Liver (tissue), 8 donors: ENCODE measurements at regions not wholly inside any gene's neighbourhood (a gene's known extent, or its start where the extent isn't known, plus 50 kb on each side); places are given as distances from the start of the nearest gene placed in this dataset.

Source experiments
- DNase-seq: peaks from one replicate; pipeline ENCODE4 v3.0.0-alpha.2; 2017; ENCODE audit warnings: low spot score
- H3K27ac ChIP-seq, 2 donors: one replicate each; pipeline ENCODE4 v1.7.0; 2013; ENCODE audit warnings: inconsistent platforms in 2 of 2, low read length in 2 of 2, control low read depth in 1 of 2, low read depth in 1 of 2, mild to moderate bottlenecking in 1 of 2
- H3K27me3 ChIP-seq, 4 donors: one replicate each; pipeline versions ENCODE4 v1.6.1 to v1.7.0; 2013; ENCODE audit warnings: low read length in 3 of 4, inconsistent platforms in 1 of 4, mild to moderate bottlenecking in 1 of 4, moderate library complexity in 1 of 4; ENCODE audit not compliant: control insufficient read depth in 4 of 4, insufficient read depth in 4 of 4
- H3K36me3 ChIP-seq, 4 donors: one replicate each; pipeline versions ENCODE4 v1.6.1 to v1.7.0; 2013; ENCODE audit warnings: low read length in 3 of 4, mild to moderate bottlenecking in 3 of 4, low read depth in 1 of 4, moderate library complexity in 1 of 4; ENCODE audit not compliant: control insufficient read depth in 4 of 4, insufficient read depth in 3 of 4
- H3K4me1 ChIP-seq, 4 donors: one replicate each; pipeline versions ENCODE4 v1.6.1 to v1.7.0; 2013; ENCODE audit warnings: low read length in 3 of 4, mild to moderate bottlenecking in 3 of 4, moderate library complexity in 1 of 4; ENCODE audit not compliant: control insufficient read depth in 4 of 4, insufficient read depth in 4 of 4
- H3K4me3 ChIP-seq, 3 donors: one replicate each; pipeline versions ENCODE4 v1.6.1 to v1.7.0; 2013; ENCODE audit warnings: low read length in 3 of 3, control low read depth in 1 of 3, low read depth in 1 of 3, mild to moderate bottlenecking in 1 of 3
- H3K9ac ChIP-seq, 2 donors: one replicate each; pipeline ENCODE4 v1.7.0; 2013; ENCODE audit warnings: low read length in 2 of 2, mild to moderate bottlenecking in 2 of 2, moderate library complexity in 2 of 2, control low read depth in 1 of 2, low read depth in 1 of 2
- H3K9me3 ChIP-seq, 4 donors: one replicate each; pipeline versions ENCODE4 v1.6.1 to v1.7.0; 2013; ENCODE audit warnings: low read length in 3 of 4; ENCODE audit not compliant: control insufficient read depth in 4 of 4
- EGR1 ChIP-seq, 2 donors: IDR thresholded peaks; 2 replicates each; pipeline ENCODE4 v1.6.1; 2016 to 2018; ENCODE audit warnings: antibody characterized with exemption in 2 of 2, low read depth in 2 of 2
- FOXA1 ChIP-seq: IDR thresholded peaks from 2 replicates; pipeline ENCODE4 v1.6.1; 2016; ENCODE audit warnings: antibody characterized with exemption
- FOXA2 ChIP-seq: IDR thresholded peaks from 2 replicates; pipeline ENCODE4 v1.6.1; 2016; ENCODE audit warnings: antibody characterized with exemption
- GABPA ChIP-seq, 2 donors: IDR thresholded peaks in 1 of 2; conservative IDR thresholded peaks in 1 of 2; 2 replicates each; pipeline ENCODE4 v1.6.1; 2016; ENCODE audit warnings: antibody characterized with exemption in 2 of 2, mild to moderate bottlenecking in 1 of 2, moderate library complexity in 1 of 2
- JUND ChIP-seq, 2 donors: IDR thresholded peaks; 2 replicates each; pipeline ENCODE4 v1.6.1; 2016; ENCODE audit warnings: antibody characterized with exemption in 2 of 2
- NR2F2 ChIP-seq: IDR thresholded peaks from 2 replicates; pipeline ENCODE4 v1.6.1; 2016; ENCODE audit warnings: antibody characterized with exemption
- RAD21 ChIP-seq, 2 donors: IDR thresholded peaks; 2 replicates each; pipeline ENCODE4 v1.6.1; 2016; ENCODE audit warnings: antibody characterized with exemption in 2 of 2, mild to moderate bottlenecking in 2 of 2
- SP1 ChIP-seq: IDR thresholded peaks from 2 replicates; pipeline ENCODE4 v1.6.1; 2018; ENCODE audit warnings: antibody characterized with exemption, mild to moderate bottlenecking
- TAF1 ChIP-seq: conservative IDR thresholded peaks from 2 replicates; pipeline ENCODE4 v1.6.1; 2016; ENCODE audit warnings: antibody characterized with exemption, mild to moderate bottlenecking
- YY1 ChIP-seq: IDR thresholded peaks from 2 replicates; pipeline ENCODE4 v1.6.1; 2016; ENCODE audit warnings: antibody characterized with exemption, mild to moderate bottlenecking
- WGBS: extraction: QIAGEN DNeasy Blood & Tissue Kit; methylation state at CpG from one replicate; pipeline ENCODE4 v1.1.7; 2013; 5-methylcytosine and 5-hydroxymethylcytosine counted together
- TF ChIP-seq, protein P1 (sequence below): IDR thresholded peaks from 2 replicates; pipeline ENCODE4 v1.6.1; 2016; ENCODE audit warnings: antibody characterized with exemption
- TF ChIP-seq, protein P2 (sequence below): IDR thresholded peaks from 2 replicates; pipeline ENCODE4 v1.6.1; 2016; ENCODE audit warnings: antibody characterized with exemption
- TF ChIP-seq, protein P3 (sequence below): fragments of 150-350 bp; IDR thresholded peaks from 2 replicates; pipeline ENCODE4 v1.5.1; 2017; ENCODE audit warnings: improper control_type of control experiment, low read depth, low read length; ENCODE audit not compliant: missing input control
- TF ChIP-seq, protein P4 (sequence below): IDR thresholded peaks from 2 replicates; pipeline ENCODE4 v1.6.1; 2016; ENCODE audit warnings: antibody characterized with exemption
- donor health status: healthy.
- donor health status: healthy.
- donor health status: healthy.
- donor health status: healthy.
- donor health status: healthy.

DNA sequence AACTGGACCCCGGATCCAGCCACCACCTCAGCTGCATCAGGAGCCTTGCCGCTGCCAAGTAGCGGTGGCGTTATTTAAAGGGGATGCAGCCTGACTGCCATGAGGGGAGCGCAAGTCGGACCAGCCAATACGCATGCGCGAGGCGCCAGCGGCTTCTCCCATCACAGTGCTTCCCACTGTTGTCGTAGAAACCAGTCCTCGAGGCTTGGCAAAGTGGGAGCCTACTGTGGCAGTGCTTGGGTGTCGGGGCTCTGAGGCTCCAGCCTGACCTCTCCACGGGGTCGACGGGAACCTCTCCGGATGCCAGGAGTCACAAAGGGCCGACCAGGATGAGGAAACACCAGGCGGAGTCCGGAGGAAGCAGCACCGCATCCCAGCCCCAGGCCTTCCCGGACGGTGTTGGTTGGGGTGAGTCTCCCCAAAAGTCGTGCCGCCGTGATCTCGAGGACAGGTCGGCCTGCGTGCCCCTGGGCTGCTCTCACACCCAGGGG, 369.6 kb downstream of the ZNF716 start:
- WGBS = 90% methylated on average over 30 of the region's 30 CpGs
- H3K4me3 ChIP-seq = no peak overlapping the region
- H3K9ac ChIP-seq = no peak overlapping the region
- TF ChIP-seq GABPA (IDR thresholded peaks at IDR 0.05 in 1 of 2, conservative IDR thresholded peaks at IDR 0.05 in 1 of 2) = no peak
- TF ChIP-seq, protein P1, sequence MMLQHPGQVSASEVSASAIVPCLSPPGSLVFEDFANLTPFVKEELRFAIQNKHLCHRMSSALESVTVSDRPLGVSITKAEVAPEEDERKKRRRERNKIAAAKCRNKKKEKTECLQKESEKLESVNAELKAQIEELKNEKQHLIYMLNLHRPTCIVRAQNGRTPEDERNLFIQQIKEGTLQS = no peak
- TF ChIP-seq TAF1 = no peak
- no peak for TF ChIP-seq JUND (IDR thresholded peaks at IDR 0.05)
- no peak for TF ChIP-seq EGR1 (IDR thresholded peaks at IDR 0.05; ENCODE audit: low read depth in 2 of 2)
- TF ChIP-seq, protein P2, sequence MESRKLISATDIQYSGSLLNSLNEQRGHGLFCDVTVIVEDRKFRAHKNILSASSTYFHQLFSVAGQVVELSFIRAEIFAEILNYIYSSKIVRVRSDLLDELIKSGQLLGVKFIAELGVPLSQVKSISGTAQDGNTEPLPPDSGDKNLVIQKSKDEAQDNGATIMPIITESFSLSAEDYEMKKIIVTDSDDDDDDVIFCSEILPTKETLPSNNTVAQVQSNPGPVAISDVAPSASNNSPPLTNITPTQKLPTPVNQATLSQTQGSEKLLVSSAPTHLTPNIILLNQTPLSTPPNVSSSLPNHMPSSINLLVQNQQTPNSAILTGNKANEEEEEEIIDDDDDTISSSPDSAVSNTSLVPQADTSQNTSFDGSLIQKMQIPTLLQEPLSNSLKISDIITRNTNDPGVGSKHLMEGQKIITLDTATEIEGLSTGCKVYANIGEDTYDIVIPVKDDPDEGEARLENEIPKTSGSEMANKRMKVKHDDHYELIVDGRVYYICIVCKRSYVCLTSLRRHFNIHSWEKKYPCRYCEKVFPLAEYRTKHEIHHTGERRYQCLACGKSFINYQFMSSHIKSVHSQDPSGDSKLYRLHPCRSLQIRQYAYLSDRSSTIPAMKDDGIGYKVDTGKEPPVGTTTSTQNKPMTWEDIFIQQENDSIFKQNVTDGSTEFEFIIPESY = no peak
- TF ChIP-seq FOXA1 = no peak
- TF ChIP-seq RAD21 (IDR thresholded peaks at IDR 0.05) = no peak
- no peak for TF ChIP-seq YY1
- TF ChIP-seq, protein P3, sequence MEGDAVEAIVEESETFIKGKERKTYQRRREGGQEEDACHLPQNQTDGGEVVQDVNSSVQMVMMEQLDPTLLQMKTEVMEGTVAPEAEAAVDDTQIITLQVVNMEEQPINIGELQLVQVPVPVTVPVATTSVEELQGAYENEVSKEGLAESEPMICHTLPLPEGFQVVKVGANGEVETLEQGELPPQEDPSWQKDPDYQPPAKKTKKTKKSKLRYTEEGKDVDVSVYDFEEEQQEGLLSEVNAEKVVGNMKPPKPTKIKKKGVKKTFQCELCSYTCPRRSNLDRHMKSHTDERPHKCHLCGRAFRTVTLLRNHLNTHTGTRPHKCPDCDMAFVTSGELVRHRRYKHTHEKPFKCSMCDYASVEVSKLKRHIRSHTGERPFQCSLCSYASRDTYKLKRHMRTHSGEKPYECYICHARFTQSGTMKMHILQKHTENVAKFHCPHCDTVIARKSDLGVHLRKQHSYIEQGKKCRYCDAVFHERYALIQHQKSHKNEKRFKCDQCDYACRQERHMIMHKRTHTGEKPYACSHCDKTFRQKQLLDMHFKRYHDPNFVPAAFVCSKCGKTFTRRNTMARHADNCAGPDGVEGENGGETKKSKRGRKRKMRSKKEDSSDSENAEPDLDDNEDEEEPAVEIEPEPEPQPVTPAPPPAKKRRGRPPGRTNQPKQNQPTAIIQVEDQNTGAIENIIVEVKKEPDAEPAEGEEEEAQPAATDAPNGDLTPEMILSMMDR = no peak
- TF ChIP-seq FOXA2 = no peak
- TF ChIP-seq, protein P4, sequence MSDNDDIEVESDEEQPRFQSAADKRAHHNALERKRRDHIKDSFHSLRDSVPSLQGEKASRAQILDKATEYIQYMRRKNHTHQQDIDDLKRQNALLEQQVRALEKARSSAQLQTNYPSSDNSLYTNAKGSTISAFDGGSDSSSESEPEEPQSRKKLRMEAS = no peak
- peaks cover 0 to 3% (median 1%) of the 10 kb centered on the region in 4 donors for H3K9me3 ChIP-seq
- DNase-seq = no peak
- H3K27me3 ChIP-seq = no peaks in the 10 kb centered on the region
- H3K36me3 ChIP-seq = no peaks in the 10 kb centered on the region
- no peak overlapping the region for H3K27ac ChIP-seq
- H3K4me1 ChIP-seq = no peaks in the 10 kb centered on the region

DNA sequence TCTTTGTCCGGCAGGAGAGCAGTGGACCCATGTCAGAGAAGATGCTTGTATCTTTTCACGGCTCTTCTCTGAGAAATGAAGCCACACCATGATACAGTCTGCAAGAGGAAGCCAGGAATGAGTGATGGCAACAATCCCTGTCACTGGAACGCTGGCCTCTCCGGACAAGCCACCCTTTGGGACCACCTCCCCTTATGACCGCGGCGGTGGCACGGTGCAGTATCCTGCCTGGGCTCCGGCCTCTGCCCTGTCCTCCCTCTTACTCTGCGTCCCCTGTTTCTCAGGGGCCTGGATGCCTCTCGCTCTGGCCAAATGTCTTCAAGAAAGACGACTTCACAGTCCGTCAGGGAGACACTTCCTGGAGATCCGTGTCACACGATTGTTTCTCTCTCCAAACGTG, 370.5 kb downstream of the ZNF716 start:
- Histone ChIP-seq H3K27ac (no peak overlapping the region), H3K9ac (no peak overlapping the region), H3K4me3 (no peak overlapping the region), H3K27me3 (no peaks in the 10 kb centered on the region), H3K9me3 (peaks cover 0 to 3% (median 1%) of the 10 kb centered on the region in 4 donors), H3K4me1 (no peaks in the 10 kb centered on the region), H3K36me3 (no peaks in the 10 kb centered on the region)
- TF ChIP-seq NR2F2 = no peak
- TF ChIP-seq SP1 = no peak
- TF ChIP-seq FOXA1 = no peak
- 87% methylated on average over 16 of the region's 16 CpGs for whole genome bisulfite sequencing
- DNase-seq = no peak
